OCI-LY7 (cell line): ENCODE measurements at regions not wholly inside any gene's neighbourhood (a gene's known extent, or its start where the extent isn't known, plus 50 kb on each side); places are given as distances from the start of the nearest gene placed in this dataset.

ENCODE experiments used
- BruUV-seq: library from RNA; stranded (reverse); fragments of 400-500 nt; replicated peaks from 2 replicates; lab custom pipeline; 2021; lab: Mats Ljungman, UMichigan
- CTCF ChIA-PET: fragments of 300-600 bp; sonication (Branson Sonifier 250); formaldehyde crosslinking; loops from one replicate; lab custom pipeline; 2022; ENCODE audit warnings: antibody characterized with exemption; ENCODE audit not compliant: unreplicated experiment; lab: Charles Lee
- POLR2A ChIA-PET: fragments of 300-600 bp; sonication (Branson Sonifier 250); formaldehyde crosslinking; loops from one replicate; lab custom pipeline; 2022; ENCODE audit warnings: antibody characterized with exemption; lab: Charles Lee
- DNase-seq: peaks from one replicate; pipeline ENCODE4 v3.0.0-alpha.2; 2015; ENCODE audit warnings: low spot score
- H2AFZ ChIP-seq: fragments of 200-600 bp; sonication (generic), shearing (Covaris generic); 2 replicates; pipeline ENCODE4 v1.6.1; 2014; ENCODE audit warnings: mild to moderate bottlenecking, antibody characterized with exemption, low read length, moderate library complexity
- H3K27ac ChIP-seq: fragments of 200-600 bp; sonication (generic); 2 replicates; pipeline ENCODE4 v1.5.1; 2014; ENCODE audit warnings: mixed run types, low read depth, mild to moderate bottlenecking, moderate library complexity, low read length, inconsistent platforms; ENCODE audit not compliant: poor library complexity, severe bottlenecking
- H3K36me3 ChIP-seq: fragments of 200-600 bp; sonication (generic); 2 replicates; pipeline ENCODE4 v1.6.1; 2014; ENCODE audit warnings: mild to moderate bottlenecking, antibody characterized with exemption, low read length, moderate library complexity, mixed read lengths; ENCODE audit not compliant: insufficient read depth
- H3K4me1 ChIP-seq: fragments of 200-600 bp; sonication (generic); 2 replicates; pipeline ENCODE4 v1.5.1; 2014; ENCODE audit warnings: mild to moderate bottlenecking, low read length; ENCODE audit not compliant: insufficient read depth, poor library complexity, severe bottlenecking
- H3K4me2 ChIP-seq: fragments of 200-600 bp; sonication (generic); 2 replicates; pipeline ENCODE4 v1.6.1; 2014; ENCODE audit warnings: mild to moderate bottlenecking, low read length
- H3K4me3 ChIP-seq: fragments of 200-600 bp; sonication (generic); 2 replicates; pipeline ENCODE4 v1.5.1; 2014; ENCODE audit warnings: mild to moderate bottlenecking, low read depth, low read length; ENCODE audit not compliant: poor library complexity, severe bottlenecking
- H3K79me2 ChIP-seq: fragments of 200-600 bp; sonication (generic); 2 replicates; pipeline ENCODE4 v1.6.1; 2016; ENCODE audit warnings: low read depth, mild to moderate bottlenecking, low read length, moderate library complexity, mixed read lengths; ENCODE audit not compliant: insufficient read depth
- H3K9me2 ChIP-seq: fragments of 200-600 bp; sonication (generic); 2 replicates; pipeline ENCODE4 v1.6.1; 2016; ENCODE audit warnings: mild to moderate bottlenecking, low read length, mixed read lengths; ENCODE audit not compliant: insufficient read depth
- H3K9me3 ChIP-seq: fragments of 200-600 bp; sonication (generic); 2 replicates; pipeline ENCODE4 v1.6.1; 2014; ENCODE audit warnings: mild to moderate bottlenecking, mixed run types, low read length, mixed read lengths
- H4K20me1 ChIP-seq: fragments of 200-600 bp; sonication (generic); 2 replicates; pipeline ENCODE4 v1.6.1; 2014; ENCODE audit warnings: mild to moderate bottlenecking, antibody characterized with exemption, low read length, moderate library complexity, mixed read lengths; ENCODE audit not compliant: insufficient read depth
- EZH2phosphoT487 ChIP-seq: fragments of 200-600 bp; sonication (generic); IDR thresholded peaks from 2 replicates; pipeline ENCODE4 v1.6.1; 2018; ENCODE audit warnings: low read depth, borderline replicate concordance, mild to moderate bottlenecking, mixed run types, antibody characterized with exemption, low read length, moderate library complexity, mixed read lengths
- intact Hi-C: fragments of 100-400 bp; cut with micrococcal nuclease; formaldehyde crosslinking; loops from one replicate; pipeline ENCODE4 v1.10.0; 2022; ENCODE audit not compliant: unreplicated experiment
- TF ChIP-seq, protein P1 (sequence below): fragments of 200-600 bp; sonication (generic); conservative IDR thresholded peaks from 2 replicates; pipeline ENCODE4 v1.5.1; 2014; ENCODE audit warnings: mild to moderate bottlenecking, antibody characterized with exemption, low read length, moderate library complexity, mixed read lengths

DNA sequence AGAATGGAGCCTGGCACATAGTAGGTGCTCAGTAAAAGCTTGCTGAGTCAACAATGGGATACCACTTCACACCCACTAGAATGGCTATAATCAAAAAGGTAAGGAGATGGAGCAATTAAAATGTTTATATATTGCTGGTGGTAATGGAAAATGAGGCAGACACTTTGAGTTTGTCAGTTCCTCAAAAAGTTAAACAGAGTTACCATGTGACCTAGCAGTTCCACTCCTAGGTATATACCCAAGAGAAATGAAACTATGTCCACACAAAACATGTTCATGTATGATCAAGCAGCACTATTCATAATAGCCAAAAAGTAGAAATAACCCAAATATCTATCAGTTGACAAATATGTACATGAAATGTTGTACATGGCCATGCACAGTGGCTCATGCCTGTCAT is 74.8 kb upstream of the ECE1 start:
- Histone ChIP-seq H2AFZ (no peak overlapping the region), H3K4me1 (no peaks in the 10 kb centered on the region), H3K4me2 (no peak overlapping the region), H3K9me2 (no peaks in the 10 kb centered on the region), H3K79me2 (no peaks in the 10 kb centered on the region), H3K36me3 (no peaks in the 10 kb centered on the region), H3K9me3 (no peaks in the 10 kb centered on the region), H3K27ac (no peak overlapping the region), H3K4me3 (no peak overlapping the region), H4K20me1 (no peaks in the 10 kb centered on the region)
- DNase-seq, result no peak
- no peak for TF ChIP-seq EZH2phosphoT487
- TF ChIP-seq, protein P1, sequence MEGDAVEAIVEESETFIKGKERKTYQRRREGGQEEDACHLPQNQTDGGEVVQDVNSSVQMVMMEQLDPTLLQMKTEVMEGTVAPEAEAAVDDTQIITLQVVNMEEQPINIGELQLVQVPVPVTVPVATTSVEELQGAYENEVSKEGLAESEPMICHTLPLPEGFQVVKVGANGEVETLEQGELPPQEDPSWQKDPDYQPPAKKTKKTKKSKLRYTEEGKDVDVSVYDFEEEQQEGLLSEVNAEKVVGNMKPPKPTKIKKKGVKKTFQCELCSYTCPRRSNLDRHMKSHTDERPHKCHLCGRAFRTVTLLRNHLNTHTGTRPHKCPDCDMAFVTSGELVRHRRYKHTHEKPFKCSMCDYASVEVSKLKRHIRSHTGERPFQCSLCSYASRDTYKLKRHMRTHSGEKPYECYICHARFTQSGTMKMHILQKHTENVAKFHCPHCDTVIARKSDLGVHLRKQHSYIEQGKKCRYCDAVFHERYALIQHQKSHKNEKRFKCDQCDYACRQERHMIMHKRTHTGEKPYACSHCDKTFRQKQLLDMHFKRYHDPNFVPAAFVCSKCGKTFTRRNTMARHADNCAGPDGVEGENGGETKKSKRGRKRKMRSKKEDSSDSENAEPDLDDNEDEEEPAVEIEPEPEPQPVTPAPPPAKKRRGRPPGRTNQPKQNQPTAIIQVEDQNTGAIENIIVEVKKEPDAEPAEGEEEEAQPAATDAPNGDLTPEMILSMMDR, result no peak
- POLR2A ChIA-PET, result interaction anchor here (2.7 kb wide), 1 partner anchor 11 kb away, joined by 8 read pairs; no protein-coding TSS in a partner anchor
- CTCF ChIA-PET, result no interaction called here
- no TSS peak for BruUV-seq
- intact Hi-C loops, result loop anchor here (5.0 kb wide), 1 partner anchor 148 kb away; no protein-coding TSS in a partner anchor

DNA sequence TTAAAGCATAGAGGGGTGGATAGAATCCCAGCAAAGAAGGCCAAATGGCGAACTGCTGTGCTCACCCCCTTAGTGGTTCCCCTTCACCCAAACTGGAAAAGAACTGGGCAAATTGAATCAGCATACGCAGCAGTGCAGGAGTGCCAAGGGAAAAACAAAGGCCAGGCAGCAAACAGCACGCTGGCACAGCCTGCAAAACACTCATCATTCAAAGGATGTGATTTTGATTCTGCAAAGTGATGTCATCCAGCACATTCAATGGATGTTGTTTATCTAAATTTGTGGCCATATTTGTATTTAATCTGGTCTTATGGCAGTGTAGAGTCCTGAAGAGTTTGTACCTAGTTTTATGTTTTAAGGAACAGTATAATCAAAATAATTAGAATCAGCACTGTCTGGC is 71.8 kb upstream of the ECE1 start:
- Histone ChIP-seq H2AFZ (no peak overlapping the region), H3K4me2 (no peak overlapping the region), H3K27ac (no peak overlapping the region), H3K79me2 (no peaks in the 10 kb centered on the region), H3K9me3 (no peaks in the 10 kb centered on the region), H3K36me3 (no peaks in the 10 kb centered on the region), H3K4me1 (no peaks in the 10 kb centered on the region), H4K20me1 (no peaks in the 10 kb centered on the region), H3K9me2 (no peaks in the 10 kb centered on the region), H3K4me3 (no peak overlapping the region)
- TF ChIP-seq EZH2phosphoT487, result no peak
- TF ChIP-seq, protein P1, result no peak
- no peak for DNase-seq
- CTCF ChIA-PET, result no interaction called here
- BruUV-seq, result no TSS peak
- intact Hi-C loops, result no loop called here
- POLR2A ChIA-PET, result no interaction called here

DNA sequence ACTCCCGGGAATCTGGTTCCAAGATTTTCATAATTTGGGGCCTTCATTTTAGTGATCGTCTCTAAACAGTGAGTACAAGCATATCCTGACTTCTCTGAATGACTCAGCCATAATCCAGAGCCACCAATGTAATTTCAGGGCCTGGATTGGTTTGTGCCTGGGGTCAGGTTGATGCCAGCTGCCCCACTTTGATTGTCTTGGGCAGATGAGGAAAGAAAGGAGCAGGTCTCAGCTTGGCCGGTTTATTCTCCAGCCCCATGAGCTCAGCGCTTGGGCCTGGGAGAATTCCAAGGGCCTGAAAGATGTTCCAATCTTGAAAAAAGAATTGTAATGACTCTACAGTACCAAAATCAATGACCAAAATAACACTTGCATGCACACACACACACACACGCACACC is 71.2 kb upstream of the ECE1 start:
- Histone ChIP-seq H3K4me3 (no peak overlapping the region), H3K79me2 (no peaks in the 10 kb centered on the region), H3K36me3 (no peaks in the 10 kb centered on the region), H3K9me2 (no peaks in the 10 kb centered on the region), H3K27ac (no peak overlapping the region), H4K20me1 (no peaks in the 10 kb centered on the region), H2AFZ (no peak overlapping the region), H3K4me2 (no peak overlapping the region), H3K9me3 (no peaks in the 10 kb centered on the region), H3K4me1 (no peaks in the 10 kb centered on the region)
- intact Hi-C loops, result no loop called here
- CTCF ChIA-PET, result interaction anchor here (1.0 kb wide), 1 partner anchor 9 kb away, joined by 3 read pairs; no protein-coding TSS in a partner anchor
- no peak for TF ChIP-seq EZH2phosphoT487
- TF ChIP-seq, protein P1, result no peak
- POLR2A ChIA-PET, result no interaction called here
- BruUV-seq, result no TSS peak
- no peak for DNase-seq
